ENCODE measurements at regions not wholly inside any gene's neighbourhood (a gene's known extent, or its start where the extent isn't known, plus 50 kb on each side); places are given as distances from the start of the nearest gene placed in this dataset.
"Not testable (repeated sequence)": the region's sequence is repeated elsewhere in the genome, so short reads cannot be mapped to it uniquely, and the experiment has no call there.

- H3K27me3 ChIP-seq (ENCODE audit: control insufficient read depth, insufficient read depth, low read length, poor library complexity, severe bottlenecking) = no peaks in the 10 kb centered on the region
- WGBS, 2 experiments = 66 to 96% methylated on average over 2 of the region's 2 CpGs
Measured at GRCh38 chr1:243970077-243970476, 81.0 kb upstream of the ZBTB18 start.

GRCh38 chr1:243968413-243968812 is 82.7 kb upstream of the ZBTB18 start:
- H3K4me3 ChIP-seq (ENCODE audit: insufficient read depth, low read depth, low read length) = no peak overlapping the region
- no peaks in the 10 kb centered on the region for H3K9me3 ChIP-seq (ENCODE audit: control insufficient read depth, low read length)
- no peaks in the 10 kb centered on the region for H3K27me3 ChIP-seq (ENCODE audit: control insufficient read depth, insufficient read depth, low read length, poor library complexity, severe bottlenecking)
- no peaks in the 10 kb centered on the region for H3K36me3 ChIP-seq (ENCODE audit: control insufficient read depth, insufficient read depth, low read length)
- H3K27ac ChIP-seq (ENCODE audit: insufficient read depth, low read depth, low read length, poor library complexity, severe bottlenecking) = peak overlapping the region; percentile 61
- H3K4me1 ChIP-seq (ENCODE audit: control insufficient read depth, insufficient read depth, low read length) = peaks cover 24% of the 10 kb centered on the region
- WGBS, 2 experiments = 50 to 56% methylated on average over 5 of the region's 5 CpGs

More at GRCh38 chr1:243970077-243970476, 81.0 kb upstream of the ZBTB18 start:
- H3K4me1 ChIP-seq (ENCODE audit: control insufficient read depth, insufficient read depth, low read length) = peaks cover 24% of the 10 kb centered on the region
- no peaks in the 10 kb centered on the region for H3K9me3 ChIP-seq (ENCODE audit: control insufficient read depth, low read length)
- no peak overlapping the region for H3K27ac ChIP-seq (ENCODE audit: insufficient read depth, low read depth, low read length, poor library complexity, severe bottlenecking)
- H3K4me3 ChIP-seq (ENCODE audit: insufficient read depth, low read depth, low read length) = no peak overlapping the region
- no peaks in the 10 kb centered on the region for H3K36me3 ChIP-seq (ENCODE audit: control insufficient read depth, insufficient read depth, low read length)

GRCh38 chr1:243964915-243965314 is 86.2 kb upstream of the ZBTB18 start:
- H3K27me3 ChIP-seq (ENCODE audit: control insufficient read depth, insufficient read depth, low read length, poor library complexity, severe bottlenecking) = no peaks in the 10 kb centered on the region
- no peak overlapping the region for H3K27ac ChIP-seq (ENCODE audit: insufficient read depth, low read depth, low read length, poor library complexity, severe bottlenecking)
- peaks cover 23% of the 10 kb centered on the region for H3K4me1 ChIP-seq (ENCODE audit: control insufficient read depth, insufficient read depth, low read length)
- no peak overlapping the region for H3K4me3 ChIP-seq (ENCODE audit: insufficient read depth, low read depth, low read length)
- WGBS, 2 experiments = 90 to 91% methylated on average over 2 of the region's 2 CpGs
- H3K9me3 ChIP-seq (ENCODE audit: control insufficient read depth, low read length) = no peaks in the 10 kb centered on the region
- no peaks in the 10 kb centered on the region for H3K36me3 ChIP-seq (ENCODE audit: control insufficient read depth, insufficient read depth, low read length)

- Histone ChIP-seq H3K27ac (ENCODE audit: insufficient read depth, low read depth, low read length, poor library complexity, severe bottlenecking) (no peak overlapping the region), H3K9me3 (ENCODE audit: control insufficient read depth, low read length) (no peaks in the 10 kb centered on the region), H3K36me3 (ENCODE audit: control insufficient read depth, insufficient read depth, low read length) (no peaks in the 10 kb centered on the region), H3K4me1 (ENCODE audit: control insufficient read depth, insufficient read depth, low read length) (peaks cover 10% of the 10 kb centered on the region), H3K27me3 (ENCODE audit: control insufficient read depth, insufficient read depth, low read length, poor library complexity, severe bottlenecking) (no peaks in the 10 kb centered on the region), H3K4me3 (ENCODE audit: insufficient read depth, low read depth, low read length) (no peak overlapping the region)
- WGBS, 2 experiments = 96 to 97% methylated on average over 2 to 3 of the region's 3 CpGs
Measured at GRCh38 chr1:243963571-243963970, 87.5 kb upstream of the ZBTB18 start.

- H3K9me3 ChIP-seq (ENCODE audit: control insufficient read depth, low read length) = no peaks in the 10 kb centered on the region
- no peaks in the 10 kb centered on the region for H3K27me3 ChIP-seq (ENCODE audit: control insufficient read depth, insufficient read depth, low read length, poor library complexity, severe bottlenecking)
- H3K27ac ChIP-seq (ENCODE audit: insufficient read depth, low read depth, low read length, poor library complexity, severe bottlenecking) = no peak overlapping the region
- no peaks in the 10 kb centered on the region for H3K36me3 ChIP-seq (ENCODE audit: control insufficient read depth, insufficient read depth, low read length)
- no peak overlapping the region for H3K4me3 ChIP-seq (ENCODE audit: insufficient read depth, low read depth, low read length)
- peaks cover under 1% of the 10 kb centered on the region for H3K4me1 ChIP-seq (ENCODE audit: control insufficient read depth, insufficient read depth, low read length)
- WGBS, 2 experiments = 76 to 77% methylated on average over 3 of the region's 3 CpGs
Measured at GRCh38 chr1:243962541-243962940, 88.5 kb upstream of the ZBTB18 start.

GRCh38 chr1:243959998-243960397 is 91.1 kb upstream of the ZBTB18 start:
- Histone ChIP-seq H3K9me3 (ENCODE audit: control insufficient read depth, low read length) (no peaks in the 10 kb centered on the region), H3K36me3 (ENCODE audit: control insufficient read depth, insufficient read depth, low read length) (no peaks in the 10 kb centered on the region), H3K4me1 (ENCODE audit: control insufficient read depth, insufficient read depth, low read length) (no peaks in the 10 kb centered on the region), H3K27ac (ENCODE audit: insufficient read depth, low read depth, low read length, poor library complexity, severe bottlenecking) (no peak overlapping the region), H3K4me3 (ENCODE audit: insufficient read depth, low read depth, low read length) (no peak overlapping the region), H3K27me3 (ENCODE audit: control insufficient read depth, insufficient read depth, low read length, poor library complexity, severe bottlenecking) (no peaks in the 10 kb centered on the region)
- WGBS, 2 experiments = 84 to 86% methylated on average over 2 of the region's 2 CpGs

GRCh38 chr1:243957141-243957540 is 93.9 kb upstream of the ZBTB18 start:
- Histone ChIP-seq H3K27me3 (ENCODE audit: control insufficient read depth, insufficient read depth, low read length, poor library complexity, severe bottlenecking) (no peaks in the 10 kb centered on the region), H3K36me3 (ENCODE audit: control insufficient read depth, insufficient read depth, low read length) (no peaks in the 10 kb centered on the region), H3K4me1 (ENCODE audit: control insufficient read depth, insufficient read depth, low read length) (no peaks in the 10 kb centered on the region), H3K9me3 (ENCODE audit: control insufficient read depth, low read length) (no peaks in the 10 kb centered on the region), H3K27ac (ENCODE audit: insufficient read depth, low read depth, low read length, poor library complexity, severe bottlenecking) (no peak overlapping the region), H3K4me3 (ENCODE audit: insufficient read depth, low read depth, low read length) (no peak overlapping the region)

- Histone ChIP-seq H3K9me3 (ENCODE audit: control insufficient read depth, low read length) (no peaks in the 10 kb centered on the region), H3K4me1 (ENCODE audit: control insufficient read depth, insufficient read depth, low read length) (no peaks in the 10 kb centered on the region), H3K27me3 (ENCODE audit: control insufficient read depth, insufficient read depth, low read length, poor library complexity, severe bottlenecking) (no peaks in the 10 kb centered on the region), H3K27ac (ENCODE audit: insufficient read depth, low read depth, low read length, poor library complexity, severe bottlenecking) (no peak overlapping the region), H3K36me3 (ENCODE audit: control insufficient read depth, insufficient read depth, low read length) (no peaks in the 10 kb centered on the region), H3K4me3 (ENCODE audit: insufficient read depth, low read depth, low read length) (no peak overlapping the region)
- WGBS, 2 experiments = 87 to 95% methylated on average over 2 to 3 of the region's 3 CpGs
Measured at GRCh38 chr1:243956450-243956849, 94.6 kb upstream of the ZBTB18 start.

GRCh38 chr1:243951207-243951606 is 99.9 kb upstream of the ZBTB18 start:
- not testable (repeated sequence) for H3K4me1 ChIP-seq (ENCODE audit: control insufficient read depth, insufficient read depth, low read length); H3K36me3 ChIP-seq (ENCODE audit: control insufficient read depth, insufficient read depth, low read length)
- 93% methylated on average over 11 of the region's 11 CpGs for WGBS, 2 experiments

GRCh38 chr1:243950166-243950565 is 100.1 kb upstream of the AKT3 start:
- no peak overlapping the region for H3K4me3 ChIP-seq (ENCODE audit: insufficient read depth, low read depth, low read length)
- WGBS, 2 experiments = 83 to 89% methylated on average over 3 of the region's 3 CpGs
- no peak overlapping the region for H3K27ac ChIP-seq (ENCODE audit: insufficient read depth, low read depth, low read length, poor library complexity, severe bottlenecking)
- H3K9me3 ChIP-seq (ENCODE audit: control insufficient read depth, low read length) = no peaks in the 10 kb centered on the region
- no peaks in the 10 kb centered on the region for H3K4me1 ChIP-seq (ENCODE audit: control insufficient read depth, insufficient read depth, low read length)
- H3K27me3 ChIP-seq (ENCODE audit: control insufficient read depth, insufficient read depth, low read length, poor library complexity, severe bottlenecking) = no peaks in the 10 kb centered on the region
- no peaks in the 10 kb centered on the region for H3K36me3 ChIP-seq (ENCODE audit: control insufficient read depth, insufficient read depth, low read length)

More at GRCh38 chr1:243951207-243951606, 99.9 kb upstream of the ZBTB18 start:
- H3K4me3 ChIP-seq (ENCODE audit: insufficient read depth, low read depth, low read length); H3K27me3 ChIP-seq (ENCODE audit: control insufficient read depth, insufficient read depth, low read length, poor library complexity, severe bottlenecking); H3K27ac ChIP-seq (ENCODE audit: insufficient read depth, low read depth, low read length, poor library complexity, severe bottlenecking); H3K9me3 ChIP-seq (ENCODE audit: control insufficient read depth, low read length): not testable (repeated sequence)

GRCh38 chr1:243946946-243947345 is 96.9 kb upstream of the AKT3 start:
- Histone ChIP-seq H3K27ac (ENCODE audit: insufficient read depth, low read depth, low read length, poor library complexity, severe bottlenecking) (no peak overlapping the region), H3K4me3 (ENCODE audit: insufficient read depth, low read depth, low read length) (no peak overlapping the region), H3K4me1 (ENCODE audit: control insufficient read depth, insufficient read depth, low read length) (no peaks in the 10 kb centered on the region), H3K36me3 (ENCODE audit: control insufficient read depth, insufficient read depth, low read length) (no peaks in the 10 kb centered on the region), H3K27me3 (ENCODE audit: control insufficient read depth, insufficient read depth, low read length, poor library complexity, severe bottlenecking) (no peaks in the 10 kb centered on the region), H3K9me3 (ENCODE audit: control insufficient read depth, low read length) (no peaks in the 10 kb centered on the region)
- 42 to 48% methylated on average over 8 of the region's 8 CpGs for WGBS, 2 experiments

Measured in ectodermal cell (in vitro differentiated cells).